ENCODE measurements at regions not wholly inside any gene's neighbourhood (a gene's known extent, or its start where the extent isn't known, plus 50 kb on each side); places are given as distances from the start of the nearest gene placed in this dataset.

GRCh38 chr5:143874312-143874711, 62.4 kb downstream of the HMHB1 start:
- TF ChIP-seq CTCF (conservative IDR thresholded peaks at IDR 0.05; ENCODE audit: low read depth, low read length) (no peak), EZH2 (IDR thresholded peaks at IDR 0.05; ENCODE audit: low read length, unreplicated experiment) (no peak)

Data from PC-3 (cell line).